D721Med (cell line): ENCODE measurements at regions not wholly inside any gene's neighbourhood (a gene's known extent, or its start where the extent isn't known, plus 50 kb on each side); places are given as distances from the start of the nearest gene placed in this dataset.

Experiments
- DNase-seq: peaks from one replicate; pipeline ENCODE4 v3.0.0; 2011; ENCODE audit warnings: low spot score; ENCODE audit not compliant: insufficient read length
- FAIRE-seq: peaks from 2 replicates; lab custom pipeline; 2011; peaks lifted over from hg19 to GRCh38; lab: Jason Lieb, UNC
- TF ChIP-seq, protein P1 (sequence below): IDR thresholded peaks from 2 replicates; pipeline ENCODE4 v1.5.1; 2012; ENCODE audit warnings: mild to moderate bottlenecking, control low read depth; ENCODE audit not compliant: insufficient read depth; ENCODE audit errors: missing control alignments

GRCh38 chr11:91850533-91851275 is 373.9 kb upstream of the FAT3 start:
- DNase-seq: no peak
- no peak for FAIRE-seq
- TF ChIP-seq, protein P1, sequence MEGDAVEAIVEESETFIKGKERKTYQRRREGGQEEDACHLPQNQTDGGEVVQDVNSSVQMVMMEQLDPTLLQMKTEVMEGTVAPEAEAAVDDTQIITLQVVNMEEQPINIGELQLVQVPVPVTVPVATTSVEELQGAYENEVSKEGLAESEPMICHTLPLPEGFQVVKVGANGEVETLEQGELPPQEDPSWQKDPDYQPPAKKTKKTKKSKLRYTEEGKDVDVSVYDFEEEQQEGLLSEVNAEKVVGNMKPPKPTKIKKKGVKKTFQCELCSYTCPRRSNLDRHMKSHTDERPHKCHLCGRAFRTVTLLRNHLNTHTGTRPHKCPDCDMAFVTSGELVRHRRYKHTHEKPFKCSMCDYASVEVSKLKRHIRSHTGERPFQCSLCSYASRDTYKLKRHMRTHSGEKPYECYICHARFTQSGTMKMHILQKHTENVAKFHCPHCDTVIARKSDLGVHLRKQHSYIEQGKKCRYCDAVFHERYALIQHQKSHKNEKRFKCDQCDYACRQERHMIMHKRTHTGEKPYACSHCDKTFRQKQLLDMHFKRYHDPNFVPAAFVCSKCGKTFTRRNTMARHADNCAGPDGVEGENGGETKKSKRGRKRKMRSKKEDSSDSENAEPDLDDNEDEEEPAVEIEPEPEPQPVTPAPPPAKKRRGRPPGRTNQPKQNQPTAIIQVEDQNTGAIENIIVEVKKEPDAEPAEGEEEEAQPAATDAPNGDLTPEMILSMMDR: no peak

DNA sequence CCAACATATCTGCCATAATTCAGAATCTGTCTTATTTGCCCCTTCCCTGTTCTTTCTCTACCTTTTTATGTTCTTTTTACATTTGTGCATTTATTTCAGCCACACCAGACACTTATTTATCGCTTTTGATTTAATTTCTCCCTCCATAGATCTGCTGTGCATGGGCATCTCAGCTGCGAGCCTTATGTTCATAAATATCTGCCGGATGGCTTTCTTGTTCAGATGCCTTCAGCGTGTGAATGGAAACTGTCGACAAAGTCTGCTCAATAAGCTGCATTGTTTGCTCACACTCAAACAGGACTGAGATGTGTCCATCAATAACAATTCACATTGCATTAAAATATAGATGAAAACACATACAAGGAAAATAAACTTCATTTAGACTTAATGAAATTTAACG is 374.6 kb upstream of the FAT3 start:
- FAIRE-seq: no peak
- no peak for DNase-seq
- TF ChIP-seq, protein P1: no peak

DNA sequence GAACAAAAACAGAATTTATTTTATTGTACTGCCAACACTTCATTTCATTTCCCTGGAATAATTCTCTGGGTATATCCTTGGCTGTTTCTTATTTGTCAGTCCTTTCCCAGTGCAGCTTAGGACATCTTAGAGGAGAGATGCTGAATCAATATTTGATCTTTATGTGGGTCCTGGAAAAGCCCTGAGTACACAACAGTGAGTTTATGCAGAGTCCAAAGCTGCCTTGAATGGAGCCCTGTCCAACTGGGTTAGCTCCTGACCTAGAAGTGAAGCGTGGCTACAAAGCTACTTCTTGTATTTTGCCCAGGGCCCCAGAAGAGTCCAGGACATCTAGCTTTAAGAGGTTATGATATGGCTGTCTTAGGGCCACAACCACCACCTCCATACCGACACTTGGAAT is 378.0 kb upstream of the FAT3 start:
- DNase-seq (no peak), FAIRE-seq (no peak)
- TF ChIP-seq, protein P1: no peak

- TF ChIP-seq, protein P1: no peak
- DNase-seq (no peak), FAIRE-seq (no peak)
Measured at GRCh38 chr11:91846002-91846401, 378.6 kb upstream of the FAT3 start.

- DNase-seq (no peak), FAIRE-seq (no peak)
- TF ChIP-seq, protein P1: no peak
Measured at GRCh38 chr11:91840640-91841240, 383.9 kb upstream of the FAT3 start.

DNA sequence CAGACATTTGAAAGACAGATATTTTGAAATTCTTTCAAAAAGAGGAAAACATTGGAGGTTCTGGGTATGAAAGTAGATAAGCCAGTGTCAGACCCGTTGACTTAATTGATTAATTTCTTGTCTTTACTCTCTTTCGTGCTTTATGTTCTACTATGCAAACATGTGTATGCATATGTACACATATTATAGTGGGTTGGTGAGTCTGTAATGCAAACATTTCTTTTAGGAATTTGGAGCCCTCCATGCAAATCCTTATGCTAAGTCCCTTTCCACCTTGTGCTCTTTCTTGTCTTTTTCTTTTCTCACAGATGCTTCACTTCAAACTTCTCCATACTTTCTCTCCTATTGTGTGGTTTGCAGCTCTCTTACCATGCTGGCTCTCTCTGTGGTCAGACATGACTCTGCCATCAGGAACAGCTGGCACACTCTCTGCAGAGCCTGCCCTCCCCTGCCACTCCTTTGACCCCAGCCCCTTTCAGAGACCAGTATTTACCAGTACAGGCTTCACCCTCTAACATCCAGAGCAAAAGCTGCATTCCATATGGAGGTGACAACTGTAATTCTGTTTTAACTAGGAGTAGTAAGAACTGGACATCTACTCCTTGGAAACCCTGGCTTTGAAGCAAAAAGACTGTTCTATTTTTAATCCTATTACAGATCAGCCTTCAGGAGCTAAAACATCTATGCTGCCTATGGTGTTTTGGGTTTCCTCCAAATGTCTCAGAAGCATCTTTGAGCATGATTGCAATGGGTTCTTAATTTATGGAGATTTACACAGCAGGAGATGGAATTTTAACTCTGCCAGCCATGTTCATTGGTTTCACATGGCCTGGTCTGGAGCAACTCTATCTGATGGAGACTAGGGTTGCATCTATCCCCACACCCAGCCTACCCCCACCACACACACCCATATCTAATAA is 386.9 kb upstream of the FAT3 start:
- no peak for DNase-seq
- TF ChIP-seq, protein P1: no peak
- FAIRE-seq: no peak
